SK-N-SH (cell line): ENCODE measurements at regions not wholly inside any gene's neighbourhood (a gene's known extent, or its start where the extent isn't known, plus 50 kb on each side); places are given as distances from the start of the nearest gene placed in this dataset.

Source experiments
- CHD2 ChIP-seq: fragments of 150-350 bp; IDR thresholded peaks from 2 replicates; pipeline ENCODE4 v1.6.1; 2018; ENCODE audit warnings: low read length; ENCODE audit not compliant: partially characterized antibody
- CTCF ChIP-seq: fragments of 200-600 bp; sonication (generic); IDR thresholded peaks from 2 replicates; pipeline ENCODE4 v1.6.1; 2017; ENCODE audit warnings: antibody characterized with exemption, mild to moderate bottlenecking, moderate library complexity
- EP300 ChIP-seq, 2 experiments: IDR thresholded peaks; 2 replicates each; pipeline versions ENCODE4 v1.4.0 to v1.6.1; 2012; ENCODE audit warnings: borderline replicate concordance in 1 of 2, low read depth in 1 of 2, low read length in 1 of 2
- EZH2phosphoT487 ChIP-seq: fragments of 200-600 bp; sonication (generic); IDR thresholded peaks from 2 replicates; pipeline ENCODE4 v1.6.1; 2017; ENCODE audit warnings: low read depth, mixed run types, mild to moderate bottlenecking, antibody characterized with exemption, moderate library complexity, borderline replicate concordance
- FOSL2 ChIP-seq: IDR thresholded peaks from 2 replicates; pipeline ENCODE4 v1.4.0; 2012; ENCODE audit warnings: low read depth, mild to moderate bottlenecking, moderate library complexity, borderline replicate concordance
- MEF2A ChIP-seq: IDR thresholded peaks from 2 replicates; pipeline ENCODE4 v1.4.0; 2012; ENCODE audit warnings: low read depth, borderline replicate concordance
- MXI1 ChIP-seq: IDR thresholded peaks from 2 replicates; pipeline ENCODE4 v1.6.1; 2012; ENCODE audit warnings: mild to moderate bottlenecking, low read depth, low read length, improper control_type of control experiment
- RAD21 ChIP-seq: IDR thresholded peaks from 2 replicates; pipeline ENCODE4 v1.6.1; 2012; ENCODE audit warnings: mild to moderate bottlenecking, low read length
- RCOR1 ChIP-seq: fragments of 150-350 bp; IDR thresholded peaks from 2 replicates; pipeline ENCODE4 v1.6.1; 2017; ENCODE audit warnings: antibody characterized with exemption, low read length
- RFX5 ChIP-seq: IDR thresholded peaks from 2 replicates; pipeline ENCODE4 v1.6.1; 2012; ENCODE audit warnings: mild to moderate bottlenecking, improper control_type of control experiment, low read length
- SIN3A ChIP-seq: IDR thresholded peaks from 2 replicates; pipeline ENCODE4 v1.6.1; 2012; ENCODE audit warnings: low read depth, mild to moderate bottlenecking, low read length, moderate library complexity, borderline replicate concordance
- SMC3 ChIP-seq: IDR thresholded peaks from 2 replicates; pipeline ENCODE4 v1.6.1; 2012; ENCODE audit warnings: low read depth, low read length, improper control_type of control experiment
- USF2 ChIP-seq: fragments of 150-350 bp; IDR thresholded peaks from 2 replicates; pipeline ENCODE4 v1.6.1; 2017; ENCODE audit warnings: antibody characterized with exemption, low read length, low read depth, borderline replicate concordance
- YY1 ChIP-seq: IDR thresholded peaks from 2 replicates; pipeline ENCODE4 v1.4.0; 2012; ENCODE audit warnings: low read depth, mild to moderate bottlenecking

GRCh38 chr4:114038762-114039387, 59.4 kb upstream of the ARSJ start:
- TF ChIP-seq SIN3A (no peak), RCOR1 (no peak), MXI1 (no peak), USF2 (no peak), CTCF (no peak), CHD2 (no peak), YY1 (no peak), EZH2phosphoT487 (no peak), FOSL2 (no peak), RFX5 (no peak), EP300 (IDR thresholded peaks at IDR 0.05; ENCODE audit: borderline replicate concordance in 1 of 2, low read depth in 1 of 2, low read length in 1 of 2) (no peak), SMC3 (no peak), RAD21 (no peak), MEF2A (no peak)
